ENCODE measurements at regions not wholly inside any gene's neighbourhood (a gene's known extent, or its start where the extent isn't known, plus 50 kb on each side); places are given as distances from the start of the nearest gene placed in this dataset.

DNA sequence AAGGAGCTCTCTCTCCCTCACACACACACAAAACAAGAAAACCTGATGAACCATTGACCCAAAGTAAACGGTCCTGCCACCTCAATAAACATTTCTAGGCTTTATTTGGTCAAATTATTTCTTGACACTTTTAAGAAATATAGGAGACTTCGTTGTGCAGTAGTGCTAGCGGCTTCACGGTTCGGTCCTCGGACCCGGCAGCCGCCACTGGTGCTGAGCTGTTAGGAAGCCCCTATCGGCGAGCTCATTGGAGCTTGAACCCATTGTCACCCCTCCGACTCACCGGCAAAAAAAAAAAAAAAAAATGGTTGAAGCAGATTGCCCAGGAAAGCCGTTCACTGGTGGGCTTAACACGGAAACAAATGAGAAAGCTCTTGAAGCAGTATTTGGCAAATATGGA, 1695.6 kb upstream of the ACO1 start:
- TF ChIP-seq, protein P1, sequence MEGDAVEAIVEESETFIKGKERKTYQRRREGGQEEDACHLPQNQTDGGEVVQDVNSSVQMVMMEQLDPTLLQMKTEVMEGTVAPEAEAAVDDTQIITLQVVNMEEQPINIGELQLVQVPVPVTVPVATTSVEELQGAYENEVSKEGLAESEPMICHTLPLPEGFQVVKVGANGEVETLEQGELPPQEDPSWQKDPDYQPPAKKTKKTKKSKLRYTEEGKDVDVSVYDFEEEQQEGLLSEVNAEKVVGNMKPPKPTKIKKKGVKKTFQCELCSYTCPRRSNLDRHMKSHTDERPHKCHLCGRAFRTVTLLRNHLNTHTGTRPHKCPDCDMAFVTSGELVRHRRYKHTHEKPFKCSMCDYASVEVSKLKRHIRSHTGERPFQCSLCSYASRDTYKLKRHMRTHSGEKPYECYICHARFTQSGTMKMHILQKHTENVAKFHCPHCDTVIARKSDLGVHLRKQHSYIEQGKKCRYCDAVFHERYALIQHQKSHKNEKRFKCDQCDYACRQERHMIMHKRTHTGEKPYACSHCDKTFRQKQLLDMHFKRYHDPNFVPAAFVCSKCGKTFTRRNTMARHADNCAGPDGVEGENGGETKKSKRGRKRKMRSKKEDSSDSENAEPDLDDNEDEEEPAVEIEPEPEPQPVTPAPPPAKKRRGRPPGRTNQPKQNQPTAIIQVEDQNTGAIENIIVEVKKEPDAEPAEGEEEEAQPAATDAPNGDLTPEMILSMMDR (conservative IDR thresholded peaks at IDR 0.05) = no peak
- no peak for TF ChIP-seq ZFX (IDR thresholded peaks at IDR 0.05)

All from C4-2B (cell line).